ENCODE measurements at regions not wholly inside any gene's neighbourhood (a gene's known extent, or its start where the extent isn't known, plus 50 kb on each side); places are given as distances from the start of the nearest gene placed in this dataset.

GRCh38 chr3:7973006-7973405 lies 528.6 kb upstream of the LMCD1 start:
- H3K36me3 ChIP-seq: no peaks in the 10 kb centered on the region
- TF ChIP-seq, protein P1, sequence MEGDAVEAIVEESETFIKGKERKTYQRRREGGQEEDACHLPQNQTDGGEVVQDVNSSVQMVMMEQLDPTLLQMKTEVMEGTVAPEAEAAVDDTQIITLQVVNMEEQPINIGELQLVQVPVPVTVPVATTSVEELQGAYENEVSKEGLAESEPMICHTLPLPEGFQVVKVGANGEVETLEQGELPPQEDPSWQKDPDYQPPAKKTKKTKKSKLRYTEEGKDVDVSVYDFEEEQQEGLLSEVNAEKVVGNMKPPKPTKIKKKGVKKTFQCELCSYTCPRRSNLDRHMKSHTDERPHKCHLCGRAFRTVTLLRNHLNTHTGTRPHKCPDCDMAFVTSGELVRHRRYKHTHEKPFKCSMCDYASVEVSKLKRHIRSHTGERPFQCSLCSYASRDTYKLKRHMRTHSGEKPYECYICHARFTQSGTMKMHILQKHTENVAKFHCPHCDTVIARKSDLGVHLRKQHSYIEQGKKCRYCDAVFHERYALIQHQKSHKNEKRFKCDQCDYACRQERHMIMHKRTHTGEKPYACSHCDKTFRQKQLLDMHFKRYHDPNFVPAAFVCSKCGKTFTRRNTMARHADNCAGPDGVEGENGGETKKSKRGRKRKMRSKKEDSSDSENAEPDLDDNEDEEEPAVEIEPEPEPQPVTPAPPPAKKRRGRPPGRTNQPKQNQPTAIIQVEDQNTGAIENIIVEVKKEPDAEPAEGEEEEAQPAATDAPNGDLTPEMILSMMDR (IDR thresholded peaks at IDR 0.05): no peak
- TF ChIP-seq EP300 (IDR thresholded peaks at IDR 0.05) (no peak), POLR2AphosphoS5 (IDR thresholded peaks at IDR 0.05) (no peak), POLR2A (IDR thresholded peaks at IDR 0.05) (no peak)
- no peak overlapping the region for H3K4me3 ChIP-seq
- no peak overlapping the region for H3K27ac ChIP-seq
- H3K4me1 ChIP-seq: peaks cover 0 to 6% (median 0%) of the 10 kb centered on the region in 4 donors
- DNase-seq: no peak
- no peak for ATAC-seq (ENCODE audit: low FRiP score in 2 of 2)
- 63 to 64% methylated on average over 1 of the region's 1 CpG for WGBS, 2 donors
- H3K9me3 ChIP-seq: no peaks in the 10 kb centered on the region
- no peaks in the 10 kb centered on the region for H3K27me3 ChIP-seq

GRCh38 chr3:7977245-7978086 lies 524.2 kb upstream of the LMCD1 start:
- WGBS, 2 donors: 59 to 68% methylated on average over 5 of the region's 5 CpGs
- peaks cover 0 to 6% (median 0%) of the 10 kb centered on the region in 4 donors for H3K4me1 ChIP-seq
- DNase-seq (no peak), ATAC-seq (ENCODE audit: low FRiP score in 2 of 2) (peak; percentile 31 to 48)
- H3K9me3 ChIP-seq: no peaks in the 10 kb centered on the region
- no peak overlapping the region for H3K27ac ChIP-seq
- no peaks in the 10 kb centered on the region for H3K27me3 ChIP-seq
- H3K4me3 ChIP-seq: no peak overlapping the region
- H3K36me3 ChIP-seq: no peaks in the 10 kb centered on the region
- TF ChIP-seq, protein P1 (IDR thresholded peaks at IDR 0.05): no peak
- no peak for TF ChIP-seq EP300 (IDR thresholded peaks at IDR 0.05)
- no peak for TF ChIP-seq POLR2AphosphoS5 (IDR thresholded peaks at IDR 0.05)
- TF ChIP-seq POLR2A (IDR thresholded peaks at IDR 0.05): no peak

DNA sequence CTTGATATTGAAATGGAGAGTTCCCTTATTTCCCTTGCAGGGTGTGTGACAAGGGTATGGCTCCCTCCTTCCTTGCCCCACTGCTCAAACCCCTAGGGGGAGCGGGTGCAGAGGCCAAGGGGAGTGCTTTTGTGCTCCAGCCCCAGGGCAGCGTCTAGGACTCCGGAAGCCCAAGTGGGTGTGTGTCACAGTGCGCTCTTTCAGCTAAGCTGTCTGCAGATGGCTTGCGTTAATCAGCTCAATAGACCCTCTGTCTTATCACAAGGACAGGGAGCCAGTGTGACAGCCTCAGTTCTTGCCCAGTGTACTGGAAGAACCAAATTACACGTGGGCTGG lies 523.6 kb upstream of the LMCD1 start:
- DNase-seq: peak in 1 of 2 donors; percentile 9
- Histone ChIP-seq H3K4me3 (no peak overlapping the region), H3K9me3 (no peaks in the 10 kb centered on the region), H3K4me1 (peaks cover 0 to 6% (median 0%) of the 10 kb centered on the region in 4 donors), H3K27ac (no peak overlapping the region), H3K27me3 (no peaks in the 10 kb centered on the region), H3K36me3 (no peaks in the 10 kb centered on the region)
- TF ChIP-seq, protein P1 (IDR thresholded peaks at IDR 0.05): no peak
- TF ChIP-seq EP300 (IDR thresholded peaks at IDR 0.05): no peak
- no peak for TF ChIP-seq POLR2AphosphoS5 (IDR thresholded peaks at IDR 0.05)
- TF ChIP-seq POLR2A (IDR thresholded peaks at IDR 0.05): no peak
- WGBS, 2 donors: 69% methylated on average over 5 to 6 of the region's 6 CpGs
- peak; percentile 21 to 44 for ATAC-seq (ENCODE audit: low FRiP score in 2 of 2)

DNA sequence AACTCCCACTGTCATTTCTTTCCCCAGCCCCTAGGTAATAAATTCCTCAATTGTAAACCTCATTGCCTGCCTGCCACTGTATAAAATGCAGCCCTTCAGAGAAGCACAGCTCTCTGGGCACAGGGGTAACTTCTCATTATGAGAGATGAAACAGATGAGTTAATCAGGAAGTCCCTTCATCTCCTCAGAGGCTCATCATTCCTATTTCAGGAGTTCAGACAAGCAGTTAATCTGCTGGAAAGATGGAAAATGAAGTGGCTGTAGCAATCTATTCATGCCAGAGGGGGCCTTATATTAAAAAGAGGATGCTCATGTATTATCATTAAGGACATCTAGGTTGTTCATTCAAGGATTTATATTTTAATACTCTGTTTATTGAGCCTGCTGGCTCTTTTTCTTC lies 519.5 kb upstream of the LMCD1 start:
- no peak overlapping the region for H3K4me3 ChIP-seq
- ATAC-seq (ENCODE audit: low FRiP score in 2 of 2): no peak
- no peaks in the 10 kb centered on the region for H3K36me3 ChIP-seq
- H3K27ac ChIP-seq: no peak overlapping the region
- H3K27me3 ChIP-seq: no peaks in the 10 kb centered on the region
- H3K9me3 ChIP-seq: no peaks in the 10 kb centered on the region
- TF ChIP-seq POLR2AphosphoS5 (IDR thresholded peaks at IDR 0.05): no peak
- H3K4me1 ChIP-seq: peaks cover 0 to 6% (median 0%) of the 10 kb centered on the region in 4 donors
- DNase-seq: no peak

DNA sequence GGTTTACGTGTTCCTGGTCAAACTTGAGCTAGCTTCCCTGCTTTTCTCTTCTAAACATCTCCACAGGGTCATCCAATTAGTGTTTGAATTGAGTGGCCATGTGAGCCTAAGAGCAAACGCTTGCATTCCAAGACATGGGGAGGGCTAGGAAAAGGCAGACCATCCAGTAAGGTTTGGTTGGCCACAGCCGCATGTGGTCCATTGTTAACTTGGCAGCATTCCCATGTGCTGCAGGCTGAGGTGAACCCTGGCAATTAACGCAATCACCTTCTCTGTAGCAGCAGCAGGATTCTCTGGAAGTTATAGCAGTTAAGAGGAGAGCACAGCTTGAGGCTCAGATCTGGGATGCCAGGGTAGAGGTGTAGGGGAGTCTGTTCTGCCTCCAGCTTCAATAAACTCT lies 502.2 kb upstream of the LMCD1 start:
- DNase-seq: no peak
- Histone ChIP-seq H3K4me3 (no peak overlapping the region), H3K27me3 (no peaks in the 10 kb centered on the region), H3K27ac (no peak overlapping the region), H3K4me1 (no peaks in the 10 kb centered on the region), H3K36me3 (no peaks in the 10 kb centered on the region), H3K9me3 (no peaks in the 10 kb centered on the region)
- TF ChIP-seq, protein P1 (IDR thresholded peaks at IDR 0.05): no peak
- TF ChIP-seq POLR2A (IDR thresholded peaks at IDR 0.05): no peak
- no peak for TF ChIP-seq POLR2AphosphoS5 (IDR thresholded peaks at IDR 0.05)
- no peak for TF ChIP-seq EP300 (IDR thresholded peaks at IDR 0.05)
- ATAC-seq (ENCODE audit: low FRiP score in 2 of 2): no peak
- WGBS, 2 donors: 43 to 62% methylated on average over 4 of the region's 4 CpGs

Measured in upper lobe of left lung (tissue), 6 donors.